ENCODE measurements at regions not wholly inside any gene's neighbourhood (a gene's known extent, or its start where the extent isn't known, plus 50 kb on each side); places are given as distances from the start of the nearest gene placed in this dataset.
"Not testable (repeated sequence)": the region's sequence is repeated elsewhere in the genome, so short reads cannot be mapped to it uniquely, and the experiment has no call there.

- no peak for DNase-seq
- Histone ChIP-seq H3K36me3 (no peaks in the 10 kb centered on the region), H3K27ac (no peak overlapping the region), H3K4me1 (no peaks in the 10 kb centered on the region), H3K4me3 (no peak overlapping the region), H3K9me3 (no peaks in the 10 kb centered on the region), H3K27me3 (no peaks in the 10 kb centered on the region)
- intact Hi-C loops (cut with DNase I), result no loop called here
- whole genome bisulfite sequencing, 2 donors, result 58 to 74% methylated on average over 3 of the region's 3 CpGs
- no peak for TF ChIP-seq EP300 (IDR thresholded peaks at IDR 0.05)
- no peak for TF ChIP-seq POLR2A (IDR thresholded peaks at IDR 0.05)
- no peak for TF ChIP-seq POLR2AphosphoS5 (IDR thresholded peaks at IDR 0.05)
- TF ChIP-seq CTCF (IDR thresholded peaks at IDR 0.05), result no peak
These were observed 175.6 kb upstream of the GALNT15 start for GRCh38 chr3:15998911-15999310.

- 91 to 93% methylated on average over 3 of the region's 3 CpGs for WGBS, 2 donors
These were observed 169.7 kb upstream of the GALNT15 start for GRCh38 chr3:16004812-16005211.

GRCh38 chr3:16011376-16011775 lies 163.1 kb upstream of the GALNT15 start:
- 83 to 89% methylated on average over 4 of the region's 4 CpGs for WGBS, 2 donors
- intact Hi-C loops (cut with DNase I), result no loop called here
- DNase-seq, result no peak
- H3K36me3 ChIP-seq, result no peaks in the 10 kb centered on the region
- no peaks in the 10 kb centered on the region for H3K4me1 ChIP-seq
- peaks cover 0 to 6% (median 0%) of the 10 kb centered on the region in 4 donors for H3K9me3 ChIP-seq
- H3K27ac ChIP-seq, result no peak overlapping the region
- H3K27me3 ChIP-seq, result no peaks in the 10 kb centered on the region
- no peak overlapping the region for H3K4me3 ChIP-seq
- no peak for TF ChIP-seq POLR2AphosphoS5 (IDR thresholded peaks at IDR 0.05)
- TF ChIP-seq EP300 (IDR thresholded peaks at IDR 0.05), result no peak
- no peak for TF ChIP-seq CTCF (IDR thresholded peaks at IDR 0.05)
- TF ChIP-seq POLR2A (IDR thresholded peaks at IDR 0.05), result no peak

More at GRCh38 chr3:16004812-16005211, 169.7 kb upstream of the GALNT15 start:
- peaks cover 0 to 6% (median 0%) of the 10 kb centered on the region in 4 donors for H3K9me3 ChIP-seq
- intact Hi-C loops (cut with DNase I), result no loop called here
- H3K36me3 ChIP-seq, result no peaks in the 10 kb centered on the region
- DNase-seq, result no peak
- TF ChIP-seq POLR2A (IDR thresholded peaks at IDR 0.05), result no peak
- TF ChIP-seq POLR2AphosphoS5 (IDR thresholded peaks at IDR 0.05), result no peak
- no peak for TF ChIP-seq EP300 (IDR thresholded peaks at IDR 0.05)
- TF ChIP-seq CTCF (IDR thresholded peaks at IDR 0.05), result no peak
- no peak overlapping the region for H3K27ac ChIP-seq
- no peak overlapping the region for H3K4me3 ChIP-seq
- no peaks in the 10 kb centered on the region for H3K27me3 ChIP-seq
- H3K4me1 ChIP-seq, result no peaks in the 10 kb centered on the region

GRCh38 chr3:16012086-16012485 lies 162.4 kb upstream of the GALNT15 start:
- TF ChIP-seq POLR2AphosphoS5 (IDR thresholded peaks at IDR 0.05) (no peak), CTCF (IDR thresholded peaks at IDR 0.05) (no peak), EP300 (IDR thresholded peaks at IDR 0.05) (no peak), POLR2A (IDR thresholded peaks at IDR 0.05) (no peak)
- H3K36me3 ChIP-seq, result no peaks in the 10 kb centered on the region
- no peaks in the 10 kb centered on the region for H3K27me3 ChIP-seq
- H3K4me3 ChIP-seq, result no peak overlapping the region
- no peak for DNase-seq
- intact Hi-C loops (cut with DNase I), result no loop called here
- H3K9me3 ChIP-seq, result peaks cover 0 to 6% (median 0%) of the 10 kb centered on the region in 4 donors
- no peaks in the 10 kb centered on the region for H3K4me1 ChIP-seq
- H3K27ac ChIP-seq, result no peak overlapping the region

GRCh38 chr3:16013568-16013967 lies 160.9 kb upstream of the GALNT15 start:
- no peaks in the 10 kb centered on the region for H3K27me3 ChIP-seq
- intact Hi-C loops (cut with DNase I), result no loop called here
- no peaks in the 10 kb centered on the region for H3K36me3 ChIP-seq
- DNase-seq, result no peak
- 28 to 72% methylated on average over 2 of the region's 2 CpGs for WGBS, 2 donors
- H3K27ac ChIP-seq, result no peak overlapping the region
- H3K9me3 ChIP-seq, result no peaks in the 10 kb centered on the region
- TF ChIP-seq POLR2A (IDR thresholded peaks at IDR 0.05) (no peak), CTCF (IDR thresholded peaks at IDR 0.05) (no peak), EP300 (IDR thresholded peaks at IDR 0.05) (no peak)
- no peak overlapping the region for H3K4me3 ChIP-seq
- H3K4me1 ChIP-seq, result no peaks in the 10 kb centered on the region

- WGBS, 2 donors, result 82 to 86% methylated on average over 4 of the region's 4 CpGs
- H3K36me3 ChIP-seq; H3K9me3 ChIP-seq; intact Hi-C loops (cut with DNase I); H3K4me3 ChIP-seq; DNase-seq; H3K27me3 ChIP-seq; H3K4me1 ChIP-seq; H3K27ac ChIP-seq: not testable (repeated sequence)
These were observed 152.7 kb upstream of the GALNT15 start for GRCh38 chr3:16021801-16022200.

- H3K36me3 ChIP-seq; H3K27me3 ChIP-seq; intact Hi-C loops (cut with DNase I); DNase-seq; H3K4me3 ChIP-seq; H3K4me1 ChIP-seq; H3K9me3 ChIP-seq; H3K27ac ChIP-seq: not testable (repeated sequence)
- WGBS, 2 donors, result 66 to 85% methylated on average over 4 of the region's 4 CpGs
These were observed 150.6 kb upstream of the GALNT15 start for GRCh38 chr3:16023881-16024280.
